NOMO-1 (cell line): ENCODE measurements at regions not wholly inside any gene's neighbourhood (a gene's known extent, or its start where the extent isn't known, plus 50 kb on each side); places are given as distances from the start of the nearest gene placed in this dataset.

ENCODE experiments used
- DNase-seq, 2 experiments: peaks; one replicate each; lab custom pipeline; 2025; ENCODE audit not compliant: unreplicated experiment in 2 of 2; lab: John Stamatoyannopoulos, UW

- DNase-seq, result no peak
Observed at GRCh38 chr1:219805191-219805590, 123.2 kb downstream of the SLC30A10 start.

GRCh38 chr1:219801156-219801820 is 127.1 kb downstream of the SLC30A10 start:
- DNase-seq, result no peak

GRCh38 chr1:219798283-219799030 is 129.9 kb downstream of the SLC30A10 start:
- no peak for DNase-seq

- no peak for DNase-seq
Observed at GRCh38 chr1:219797683-219798082, 130.7 kb downstream of the SLC30A10 start.

GRCh38 chr1:219797009-219797408 is 131.3 kb downstream of the SLC30A10 start:
- no peak for DNase-seq

GRCh38 chr1:219795363-219795917 is 132.9 kb downstream of the SLC30A10 start:
- DNase-seq, result no peak

GRCh38 chr1:219794085-219794743 is 134.1 kb downstream of the SLC30A10 start:
- DNase-seq, result no peak

- no peak for DNase-seq
Observed at GRCh38 chr1:219792337-219793021, 135.9 kb downstream of the SLC30A10 start.

GRCh38 chr1:219791766-219792165 is 136.6 kb downstream of the SLC30A10 start:
- no peak for DNase-seq

- no peak for DNase-seq
Observed at GRCh38 chr1:219790834-219791615, 137.3 kb downstream of the SLC30A10 start.

GRCh38 chr1:219788700-219789099 is 139.7 kb downstream of the SLC30A10 start:
- DNase-seq, result no peak

GRCh38 chr1:219788091-219788490 is 140.3 kb downstream of the SLC30A10 start:
- no peak for DNase-seq

GRCh38 chr1:219784660-219785381 is 143.5 kb downstream of the SLC30A10 start:
- no peak for DNase-seq

- no peak for DNase-seq
Observed at GRCh38 chr1:219783605-219784235, 144.6 kb downstream of the SLC30A10 start.

GRCh38 chr1:219782929-219783328 is 145.4 kb downstream of the SLC30A10 start:
- DNase-seq, result no peak

- DNase-seq, result no peak
Observed at GRCh38 chr1:219782311-219782710, 146.0 kb downstream of the SLC30A10 start.

GRCh38 chr1:219781491-219781890 is 146.9 kb downstream of the SLC30A10 start:
- DNase-seq, result no peak

GRCh38 chr1:219778793-219779369 is 149.5 kb downstream of the SLC30A10 start:
- DNase-seq, result no peak

GRCh38 chr1:219778110-219778509 is 150.2 kb downstream of the SLC30A10 start:
- no peak for DNase-seq
